Breast epithelium (tissue), 3 donors: ENCODE measurements at regions not wholly inside any gene's neighbourhood (a gene's known extent, or its start where the extent isn't known, plus 50 kb on each side); places are given as distances from the start of the nearest gene placed in this dataset.

ENCODE experiments used
- POLR2AphosphoS5 ChIP-seq, 3 donors: sonication (generic); formaldehyde crosslinking; IDR thresholded peaks; one replicate each; pipeline ENCODE4 v1.6.1; 2017; ENCODE audit warnings: antibody characterized with exemption in 3 of 3
- TF ChIP-seq, protein P1 (sequence below), 3 donors: fragments of 450-650 bp; IDR thresholded peaks; one replicate each; pipeline ENCODE4 v1.5.1; 2016 to 2017; ENCODE audit warnings: antibody characterized with exemption in 3 of 3, mild to moderate bottlenecking in 3 of 3, moderate library complexity in 3 of 3

DNA sequence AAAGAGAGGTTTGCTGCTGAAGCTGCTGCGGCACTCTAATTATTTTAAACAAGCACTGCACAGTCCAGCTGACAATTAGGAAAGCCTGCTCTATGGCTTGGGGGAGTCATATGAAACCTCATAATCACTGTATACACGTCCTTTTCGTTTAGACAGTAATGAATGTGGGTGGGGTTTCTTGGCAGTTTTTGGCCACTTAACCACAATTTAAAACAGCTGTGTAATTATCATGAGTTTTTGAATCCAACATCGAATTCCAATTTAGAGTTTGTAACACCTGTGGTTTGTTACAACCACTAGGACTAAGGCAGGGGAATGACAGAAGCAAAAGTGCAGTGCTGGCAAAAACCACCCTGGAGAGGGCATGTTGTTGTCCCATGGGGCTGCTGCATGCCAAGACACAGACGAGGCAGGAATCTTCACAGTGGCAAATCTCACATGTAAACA is 99.5 kb downstream of the CXXC4 start:
- TF ChIP-seq, protein P1, sequence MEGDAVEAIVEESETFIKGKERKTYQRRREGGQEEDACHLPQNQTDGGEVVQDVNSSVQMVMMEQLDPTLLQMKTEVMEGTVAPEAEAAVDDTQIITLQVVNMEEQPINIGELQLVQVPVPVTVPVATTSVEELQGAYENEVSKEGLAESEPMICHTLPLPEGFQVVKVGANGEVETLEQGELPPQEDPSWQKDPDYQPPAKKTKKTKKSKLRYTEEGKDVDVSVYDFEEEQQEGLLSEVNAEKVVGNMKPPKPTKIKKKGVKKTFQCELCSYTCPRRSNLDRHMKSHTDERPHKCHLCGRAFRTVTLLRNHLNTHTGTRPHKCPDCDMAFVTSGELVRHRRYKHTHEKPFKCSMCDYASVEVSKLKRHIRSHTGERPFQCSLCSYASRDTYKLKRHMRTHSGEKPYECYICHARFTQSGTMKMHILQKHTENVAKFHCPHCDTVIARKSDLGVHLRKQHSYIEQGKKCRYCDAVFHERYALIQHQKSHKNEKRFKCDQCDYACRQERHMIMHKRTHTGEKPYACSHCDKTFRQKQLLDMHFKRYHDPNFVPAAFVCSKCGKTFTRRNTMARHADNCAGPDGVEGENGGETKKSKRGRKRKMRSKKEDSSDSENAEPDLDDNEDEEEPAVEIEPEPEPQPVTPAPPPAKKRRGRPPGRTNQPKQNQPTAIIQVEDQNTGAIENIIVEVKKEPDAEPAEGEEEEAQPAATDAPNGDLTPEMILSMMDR (IDR thresholded peaks at IDR 0.05) = no peak
- TF ChIP-seq POLR2AphosphoS5 (IDR thresholded peaks at IDR 0.05) = no peak
